ENCODE measurements at regions not wholly inside any gene's neighbourhood (a gene's known extent, or its start where the extent isn't known, plus 50 kb on each side); places are given as distances from the start of the nearest gene placed in this dataset.

DNA sequence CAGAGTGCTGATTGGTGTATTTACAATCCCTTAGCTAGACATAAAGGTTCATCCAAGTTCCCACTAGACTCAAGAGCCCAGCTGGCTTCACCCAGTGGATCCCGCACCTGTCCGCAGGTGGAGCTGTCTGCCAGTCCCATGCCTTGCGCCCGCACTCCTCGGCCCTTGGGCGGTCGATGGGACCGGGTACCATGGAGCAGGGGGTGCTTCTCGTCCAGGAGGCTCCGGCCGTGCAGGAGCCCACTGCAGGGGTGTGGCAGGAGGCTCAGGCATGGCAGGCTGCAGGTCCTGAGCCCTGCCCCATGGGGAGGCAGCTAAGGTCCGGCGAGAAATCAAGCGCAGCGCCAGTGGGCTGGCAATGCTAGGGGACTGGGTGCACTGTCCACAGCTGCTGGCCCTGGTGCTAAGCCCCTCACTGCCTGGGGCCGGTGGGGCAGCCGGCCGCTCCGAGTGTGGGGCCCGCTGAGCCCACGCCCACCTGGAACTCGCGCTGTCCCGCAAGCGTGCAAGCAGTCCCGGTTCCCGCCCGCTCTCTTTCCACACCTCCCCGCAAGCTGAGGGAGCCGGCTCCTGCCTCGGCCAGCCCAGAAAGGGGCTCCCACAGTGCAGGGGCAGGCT, 1206.3 kb downstream of the OTOL1 start:
- TF ChIP-seq CTCF (conservative IDR thresholded peaks at IDR 0.05): no peak
- H2AFZ ChIP-seq (ENCODE audit: low read length): no peak overlapping the region
- WGBS (ENCODE audit: extremely low coverage, insufficient read length, low lambda C conversion rate): no CpG with 5 or more reads among the region's 31 CpGs
- Mint-ChIP-seq H3K36me3 (ENCODE audit: insufficient read depth in 1 of 3, low read depth in 3 of 3) (peaks cover 1 to 5% (median 4%) of the 10 kb centered on the region in 3 experiments; a peak in 5 of 7 replicates), H3K27ac (no peak overlapping the region), H3K4me3 (no peak overlapping the region), H3K4me1 (peaks cover 0 to 13% of the 10 kb centered on the region in 2 experiments; a peak in 2 of 4 replicates), H3K27me3 (ENCODE audit: low read depth) (no peaks in the 10 kb centered on the region), H3K9me3 (peaks cover 3 to 5% of the 10 kb centered on the region in 2 experiments; a peak in 2 of 5 replicates)
- H3K23ac ChIP-seq (ENCODE audit: insufficient read length, low read depth, low read length): no peak overlapping the region
- H4K20me1 ChIP-seq (ENCODE audit: control insufficient read depth, insufficient read depth, insufficient read length): no peaks in the 10 kb centered on the region
- H3K27ac ChIP-seq (ENCODE audit: insufficient read length, low read depth, low read length): no peak overlapping the region
- H3K14ac ChIP-seq (ENCODE audit: insufficient read depth, low read length): no peak overlapping the region
- H3K4me1 ChIP-seq (ENCODE audit: insufficient read depth, low read length): no peaks in the 10 kb centered on the region
- H4K8ac ChIP-seq (replicated peaks; ENCODE audit: insufficient read length, low read depth, low read length): no peak overlapping the region
- no peak overlapping the region for H3K9ac ChIP-seq (ENCODE audit: extremely low read depth, insufficient read length, low read length)
- no peaks in the 10 kb centered on the region for H3K23me2 ChIP-seq (ENCODE audit: insufficient read length, low read depth, low read length, poor library complexity, severe bottlenecking)
- H2AK5ac ChIP-seq (ENCODE audit: insufficient read length, low read length): no peak overlapping the region
- H3K79me1 ChIP-seq (ENCODE audit: insufficient read depth, low read depth, low read length, poor library complexity, severe bottlenecking): no peaks in the 10 kb centered on the region
- no peak overlapping the region for H3K56ac ChIP-seq (ENCODE audit: insufficient read length, low read depth, low read length)
- no peak overlapping the region for H2BK12ac ChIP-seq (ENCODE audit: insufficient read length, low read depth, low read length)
- no peaks in the 10 kb centered on the region for H3K79me2 ChIP-seq (ENCODE audit: insufficient read depth, low read length)
- no peak overlapping the region for H3K4ac ChIP-seq (ENCODE audit: low read depth, low read length)
- no peak for DNase-seq
- H3K18ac ChIP-seq (ENCODE audit: insufficient read length, low read depth, low read length): no peak overlapping the region
- H3T11ph ChIP-seq (ENCODE audit: low read length): no peak overlapping the region
- H2BK15ac ChIP-seq (ENCODE audit: low read depth, low read length): no peak overlapping the region
- no peak overlapping the region for H3K4me2 ChIP-seq (ENCODE audit: insufficient read depth, insufficient read length, low read length)
- H2BK120ac ChIP-seq (ENCODE audit: low read depth, low read length, poor library complexity, severe bottlenecking): no peak overlapping the region
- H4K91ac ChIP-seq (ENCODE audit: insufficient read length, low read depth, low read length): no peak overlapping the region
- H2BK20ac ChIP-seq (ENCODE audit: low read depth, low read length, poor library complexity, severe bottlenecking): no peak overlapping the region
- H4K5ac ChIP-seq (ENCODE audit: insufficient read length, low read depth, low read length): no peak overlapping the region
- H2BK5ac ChIP-seq (ENCODE audit: insufficient read length, low read length): no peak overlapping the region
- H3K9me3 ChIP-seq (ENCODE audit: control insufficient read depth, low read depth, low read length): no peaks in the 10 kb centered on the region
- H3K27me3 ChIP-seq (ENCODE audit: insufficient read depth, low read length): no peaks in the 10 kb centered on the region

All from H9 (cell line).